Glutamatergic neuron (in vitro differentiated cells): ENCODE measurements at regions not wholly inside any gene's neighbourhood (a gene's known extent, or its start where the extent isn't known, plus 50 kb on each side); places are given as distances from the start of the nearest gene placed in this dataset.
"Not testable (repeated sequence)": the region's sequence is repeated elsewhere in the genome, so short reads cannot be mapped to it uniquely, and the experiment has no call there.

Experiments
- DNase-seq: peaks from one replicate; pipeline ENCODE4 v3.0.0; 2022
- H3K27ac Mint-ChIP-seq: one replicate; pipeline ENCODE4 v1.8.0; 2020; ENCODE audit warnings: mild to moderate bottlenecking, mixed read lengths, inconsistent platforms; ENCODE audit not compliant: unreplicated experiment
- H3K27me3 Mint-ChIP-seq: one replicate; pipeline ENCODE4 v1.8.0; 2020; ENCODE audit warnings: mild to moderate bottlenecking, moderate library complexity, mixed read lengths, inconsistent platforms; ENCODE audit not compliant: unreplicated experiment
- H3K36me3 Mint-ChIP-seq: one replicate; pipeline ENCODE4 v1.8.0; 2020; ENCODE audit warnings: mild to moderate bottlenecking, mixed read lengths, inconsistent platforms; ENCODE audit not compliant: unreplicated experiment
- H3K4me1 Mint-ChIP-seq: one replicate; pipeline ENCODE4 v1.8.0; 2020; ENCODE audit warnings: mild to moderate bottlenecking, low read depth, mixed read lengths, inconsistent platforms; ENCODE audit not compliant: unreplicated experiment
- H3K4me3 Mint-ChIP-seq: one replicate; pipeline ENCODE4 v1.8.0; 2020; ENCODE audit warnings: mild to moderate bottlenecking, mixed read lengths, inconsistent platforms; ENCODE audit not compliant: unreplicated experiment
- H3K9me3 Mint-ChIP-seq: one replicate; pipeline ENCODE4 v1.8.0; 2020; ENCODE audit warnings: mild to moderate bottlenecking, moderate library complexity, mixed read lengths, inconsistent platforms; ENCODE audit not compliant: unreplicated experiment
- CTCF ChIP-seq: fragments of 200-600 bp; sonication (generic); IDR thresholded peaks from one replicate; pipeline ENCODE4 v1.5.0; 2021; ENCODE audit not compliant: partially characterized antibody, unreplicated experiment

DNA sequence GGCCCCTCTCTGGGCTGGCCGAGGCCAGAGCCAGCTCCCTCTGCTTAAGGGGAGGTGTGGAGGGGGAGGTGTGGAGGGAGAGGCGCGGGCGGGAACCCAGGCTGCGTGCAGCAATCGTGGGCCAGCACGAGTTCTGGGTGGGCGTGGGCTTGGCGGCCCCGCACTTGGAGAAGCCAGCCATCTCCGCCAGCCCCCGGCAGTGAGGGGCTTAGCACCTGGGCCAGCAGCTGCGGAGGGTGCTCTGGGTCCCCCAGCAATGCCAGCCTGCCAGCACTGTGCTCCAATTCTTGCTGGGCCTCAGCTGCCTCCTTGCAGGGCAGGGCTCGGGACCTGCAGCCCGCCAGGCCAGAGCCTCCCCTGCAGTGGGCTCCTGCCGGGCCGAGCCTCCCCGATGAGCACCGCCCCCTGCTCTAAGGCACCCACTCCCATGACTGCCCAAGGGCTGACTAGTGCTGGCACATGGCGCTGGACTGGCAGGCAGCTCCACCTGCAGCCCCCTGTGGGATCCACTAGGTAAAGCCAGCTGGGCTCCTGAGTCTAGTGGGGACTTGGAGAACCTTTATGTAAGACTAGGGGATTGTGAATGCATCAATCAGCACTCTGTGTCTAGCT lies 96.7 kb upstream of the OR9G4 start:
- H3K27ac Mint-ChIP-seq: no peak overlapping the region
- H3K9me3 Mint-ChIP-seq: no peaks in the 10 kb centered on the region
- no peak for DNase-seq
- TF ChIP-seq CTCF: no peak
- H3K27me3 Mint-ChIP-seq: peaks cover 2% of the 10 kb centered on the region
- H3K4me3 Mint-ChIP-seq: no peak overlapping the region
- H3K36me3 Mint-ChIP-seq: no peaks in the 10 kb centered on the region
- peaks cover 22% of the 10 kb centered on the region for H3K4me1 Mint-ChIP-seq

DNA sequence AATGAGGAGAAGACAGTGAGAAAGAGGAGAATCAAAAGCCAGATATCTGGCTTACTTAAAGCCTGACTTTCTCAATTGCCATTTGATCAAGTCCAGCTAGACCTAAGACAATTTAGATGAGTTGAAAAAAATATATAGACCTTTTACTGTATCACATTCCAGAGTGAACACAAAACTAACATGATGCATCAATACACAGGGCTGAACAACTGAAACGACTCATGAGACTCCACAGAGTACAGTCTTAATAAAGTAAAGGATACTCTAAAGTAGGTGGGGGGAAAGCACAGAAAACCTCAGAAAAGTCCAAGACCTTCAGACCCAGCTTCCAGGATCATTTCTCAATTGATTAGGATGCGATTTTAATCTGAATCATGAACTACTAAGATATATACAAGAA lies 95.3 kb upstream of the OR9G4 start:
- DNase-seq: no peak
- no peak overlapping the region for H3K27ac Mint-ChIP-seq
- TF ChIP-seq CTCF: no peak
- no peaks in the 10 kb centered on the region for H3K9me3 Mint-ChIP-seq
- no peak overlapping the region for H3K4me3 Mint-ChIP-seq
- no peaks in the 10 kb centered on the region for H3K36me3 Mint-ChIP-seq
- H3K4me1 Mint-ChIP-seq: peaks cover 22% of the 10 kb centered on the region
- peaks cover 2% of the 10 kb centered on the region for H3K27me3 Mint-ChIP-seq

DNA sequence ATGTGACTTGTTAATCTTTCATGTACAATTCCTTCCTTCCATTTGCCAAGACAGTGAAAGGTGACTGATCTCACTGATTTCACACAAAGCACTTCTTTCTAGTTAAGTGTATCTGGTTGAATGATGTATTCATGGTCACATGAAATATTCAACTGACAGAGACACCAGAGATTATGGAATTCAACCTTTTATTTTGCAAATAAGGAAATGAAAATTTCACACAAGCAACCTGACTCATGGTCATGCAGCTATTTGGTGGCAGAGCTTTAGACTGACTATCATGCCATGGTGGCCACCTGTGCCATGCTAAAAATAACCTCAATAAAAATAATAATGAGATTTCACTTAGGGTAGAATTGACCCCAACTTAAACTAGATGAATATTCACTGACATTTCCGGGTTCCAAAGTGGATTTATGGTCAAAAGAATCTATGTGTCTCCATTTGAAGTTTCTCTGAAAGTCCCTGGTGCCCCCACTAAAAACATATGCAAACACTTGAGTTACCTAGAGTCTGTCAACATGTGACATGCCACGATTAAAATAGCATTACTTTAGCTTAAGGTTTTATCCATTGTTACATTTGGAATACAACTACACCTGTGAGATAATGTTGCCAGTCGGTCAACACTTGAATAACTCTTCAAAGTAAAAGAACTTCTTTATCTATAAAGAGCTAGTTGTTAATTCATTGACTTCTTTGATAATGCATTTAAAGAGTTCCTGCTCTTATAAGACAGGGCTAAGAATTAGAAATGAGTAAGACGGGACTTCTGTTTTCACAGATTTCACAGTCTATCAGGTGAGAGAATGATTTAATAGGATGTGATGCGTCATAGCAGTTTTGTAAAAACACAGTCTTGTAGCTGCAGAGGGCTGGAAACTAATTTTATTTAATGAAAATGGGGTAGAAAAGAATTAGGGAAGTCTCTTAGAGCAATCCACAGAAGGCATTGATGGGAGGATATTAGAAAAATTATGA lies 94.6 kb upstream of the OR9G4 start:
- peaks cover 2% of the 10 kb centered on the region for H3K27me3 Mint-ChIP-seq
- DNase-seq: no peak
- H3K4me3 Mint-ChIP-seq: no peak overlapping the region
- H3K27ac Mint-ChIP-seq: no peak overlapping the region
- TF ChIP-seq CTCF: no peak
- no peaks in the 10 kb centered on the region for H3K36me3 Mint-ChIP-seq
- peaks cover 18% of the 10 kb centered on the region for H3K4me1 Mint-ChIP-seq
- no peaks in the 10 kb centered on the region for H3K9me3 Mint-ChIP-seq

- Mint-ChIP-seq H3K4me1 (peaks cover 7% of the 10 kb centered on the region), H3K4me3 (no peak overlapping the region), H3K27ac (no peak overlapping the region), H3K36me3 (no peaks in the 10 kb centered on the region), H3K27me3 (no peaks in the 10 kb centered on the region), H3K9me3 (no peaks in the 10 kb centered on the region)
- peak; percentile 58 for DNase-seq
- peak; percentile 59 for TF ChIP-seq CTCF
Measured at GRCh38 chr11:56841210-56841810, 92.8 kb upstream of the OR9G4 start.

DNA sequence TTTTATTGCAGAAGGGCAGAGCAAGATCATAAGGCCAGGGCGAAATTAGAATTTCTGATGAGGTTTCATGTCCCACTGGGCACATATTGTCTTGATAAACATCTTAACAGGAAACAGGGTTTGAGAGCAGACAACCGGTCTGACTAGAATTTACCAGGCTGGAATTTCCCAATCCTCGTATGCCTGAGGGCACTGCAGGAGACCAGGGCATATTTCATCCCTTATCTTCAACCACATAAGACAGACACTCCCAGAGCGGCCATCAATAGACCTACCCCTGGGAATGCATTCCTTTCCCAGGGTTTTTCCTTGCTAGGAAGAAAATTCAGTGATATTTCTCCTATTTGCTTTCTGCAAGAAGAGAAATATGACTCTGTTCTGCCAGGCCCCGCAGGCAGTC lies 78.9 kb upstream of the OR9G4 start:
- not testable (repeated sequence) for H3K9me3 Mint-ChIP-seq

More for the DNA sequence above, 78.9 kb upstream of the OR9G4 start:
- H3K4me3 Mint-ChIP-seq, H3K4me1 Mint-ChIP-seq, H3K27ac Mint-ChIP-seq, DNase-seq, H3K27me3 Mint-ChIP-seq: not testable (repeated sequence)
- H3K36me3 Mint-ChIP-seq: peaks cover 16% of the 10 kb centered on the region
